HL-60 (cell line): ENCODE measurements at regions not wholly inside any gene's neighbourhood (a gene's known extent, or its start where the extent isn't known, plus 50 kb on each side); places are given as distances from the start of the nearest gene placed in this dataset.
A peak's percentile ranks its signal among the peaks of the same experiment; 100 is the strongest.

ENCODE experiments used
- DNase-seq, 2 experiments: peaks; one replicate each; pipeline ENCODE4 v3.0.0-alpha.2; 2010 to 2020; ENCODE audit warnings: low read depth in 1 of 2, low spot score in 1 of 2
- H3K27ac ChIP-seq: fragments of 250-450 bp; sonication (Bioruptor Pico); replicated peaks from 2 replicates; pipeline ENCODE4 v1.5.1; 2020; ENCODE audit warnings: mild to moderate bottlenecking, moderate library complexity
- H3K27me3 ChIP-seq: fragments of 250-450 bp; sonication (Bioruptor Pico); 2 replicates; pipeline ENCODE4 v1.5.1; 2021; ENCODE audit warnings: mild to moderate bottlenecking, moderate library complexity; ENCODE audit not compliant: insufficient read depth, poor library complexity, severe bottlenecking
- H3K4me3 ChIP-seq: replicated peaks from 2 replicates; pipeline ENCODE4 v1.5.1; 2011; ENCODE audit warnings: mild to moderate bottlenecking, control low read depth, low read length; ENCODE audit not compliant: insufficient read depth
- CTCF ChIP-seq: IDR thresholded peaks from one replicate; pipeline ENCODE4 v1.5.1; 2011; ENCODE audit warnings: low read length, control low read depth, inconsistent platforms; ENCODE audit not compliant: insufficient read depth
- GABPA ChIP-seq: IDR thresholded peaks from 2 replicates; pipeline ENCODE4 v1.6.1; 2012; ENCODE audit warnings: low read depth
- POLR2AphosphoS5 ChIP-seq: IDR thresholded peaks from 2 replicates; pipeline ENCODE4 v1.6.1; 2012; ENCODE audit warnings: low read depth
- REST ChIP-seq: IDR thresholded peaks from 2 replicates; pipeline ENCODE4 v1.6.1; 2012; ENCODE audit warnings: low read depth; ENCODE audit not compliant: insufficient replicate concordance
- SPI1 ChIP-seq: IDR thresholded peaks from 2 replicates; pipeline ENCODE4 v1.6.1; 2012; ENCODE audit warnings: low read depth, mild to moderate bottlenecking, borderline replicate concordance

GRCh38 chr4:183783991-183784553, 121.0 kb upstream of the STOX2 start:
- no peak for TF ChIP-seq REST
- TF ChIP-seq SPI1 = no peak
- no peak for TF ChIP-seq GABPA
- TF ChIP-seq POLR2AphosphoS5 = no peak
- no peak for TF ChIP-seq CTCF
- DNase-seq = peak in 1 of 2 experiments; percentile 12
- no peaks in the 10 kb centered on the region for H3K27me3 ChIP-seq
- no peak overlapping the region for H3K27ac ChIP-seq
- H3K4me3 ChIP-seq = no peak overlapping the region

GRCh38 chr4:183788308-183788905, 116.7 kb upstream of the STOX2 start:
- TF ChIP-seq CTCF (no peak), SPI1 (no peak), POLR2AphosphoS5 (no peak), REST (no peak), GABPA (no peak)
- no peak for DNase-seq

GRCh38 chr4:183789657-183790056, 115.5 kb upstream of the STOX2 start:
- Histone ChIP-seq H3K4me3 (no peak overlapping the region), H3K27me3 (no peaks in the 10 kb centered on the region), H3K27ac (no peak overlapping the region)
- no peak for DNase-seq
- no peak for TF ChIP-seq POLR2AphosphoS5
- TF ChIP-seq REST = no peak
- TF ChIP-seq SPI1 = no peak
- no peak for TF ChIP-seq CTCF
- no peak for TF ChIP-seq GABPA

More at GRCh38 chr4:183788308-183788905, 116.7 kb upstream of the STOX2 start:
- Histone ChIP-seq H3K27ac (no peak overlapping the region), H3K4me3 (no peak overlapping the region), H3K27me3 (no peaks in the 10 kb centered on the region)
